Astrocyte (in vitro differentiated cells and primary cell): ENCODE measurements at regions not wholly inside any gene's neighbourhood (a gene's known extent, or its start where the extent isn't known, plus 50 kb on each side); places are given as distances from the start of the nearest gene placed in this dataset.

ENCODE experiments used
- CTCF ChIP-seq: IDR thresholded peaks from 2 replicates; pipeline ENCODE4 v1.5.1; 2011; ENCODE audit warnings: low read depth, mild to moderate bottlenecking, inconsistent platforms, low read length, moderate library complexity; ENCODE audit not compliant: insufficient read depth
- EZH2 ChIP-seq: IDR thresholded peaks from 2 replicates; pipeline ENCODE4 v1.6.1; 2012; ENCODE audit warnings: mild to moderate bottlenecking, low read length, inconsistent platforms; ENCODE audit not compliant: insufficient read depth

- no peak for TF ChIP-seq CTCF
- TF ChIP-seq EZH2 = no peak
Observed at GRCh38 chr3:124438813-124439212, 291.4 kb upstream of the UMPS start.
